Dermis microvascular lymphatic vessel endothelial cell (primary cell): ENCODE measurements at regions not wholly inside any gene's neighbourhood (a gene's known extent, or its start where the extent isn't known, plus 50 kb on each side); places are given as distances from the start of the nearest gene placed in this dataset.
"Not testable (repeated sequence)": the region's sequence is repeated elsewhere in the genome, so short reads cannot be mapped to it uniquely, and the experiment has no call there.

Experiments used
- DNase-seq, 2 donors: peaks; one replicate each; pipeline versions ENCODE4 v3.0.0 to v3.0.0-alpha.2; 2010; ENCODE audit warnings: low read depth in 2 of 2

GRCh38 chr5:118193194-118193905 lies 795.0 kb downstream of the DTWD2 start:
- no peak for DNase-seq

GRCh38 chr5:118185018-118185417 lies 803.3 kb downstream of the DTWD2 start:
- DNase-seq: no peak

GRCh38 chr5:118176146-118176545 lies 812.2 kb downstream of the DTWD2 start:
- DNase-seq: no peak

GRCh38 chr5:118174671-118175070 lies 813.7 kb downstream of the DTWD2 start:
- no peak for DNase-seq

- no peak for DNase-seq
Observed at GRCh38 chr5:118173340-118173739, 815.0 kb downstream of the DTWD2 start.

- DNase-seq: no peak
Observed at GRCh38 chr5:118165619-118166018, 822.7 kb downstream of the DTWD2 start.

- no peak for DNase-seq
Observed at GRCh38 chr5:118156181-118156580, 832.2 kb downstream of the DTWD2 start.

- DNase-seq: no peak
Observed at GRCh38 chr5:118146824-118147223, 841.5 kb downstream of the DTWD2 start.

GRCh38 chr5:118144540-118144939 lies 843.8 kb downstream of the DTWD2 start:
- no peak for DNase-seq

GRCh38 chr5:118139361-118139760 lies 849.0 kb downstream of the DTWD2 start:
- no peak for DNase-seq

- DNase-seq: no peak
Observed at GRCh38 chr5:118126159-118126558, 862.2 kb downstream of the DTWD2 start.

GRCh38 chr5:118125687-118126086 lies 862.7 kb downstream of the DTWD2 start:
- DNase-seq: no peak

GRCh38 chr5:118121258-118121657 lies 867.1 kb downstream of the DTWD2 start:
- DNase-seq: no peak

GRCh38 chr5:118115791-118116190 lies 872.6 kb downstream of the DTWD2 start:
- DNase-seq: no peak

- no peak for DNase-seq
Observed at GRCh38 chr5:118111956-118112355, 876.4 kb downstream of the DTWD2 start.

GRCh38 chr5:118107246-118107645 lies 881.1 kb downstream of the DTWD2 start:
- DNase-seq: not testable (repeated sequence)

GRCh38 chr5:118098716-118099115 lies 889.6 kb downstream of the DTWD2 start:
- DNase-seq: no peak

- no peak for DNase-seq
Observed at GRCh38 chr5:118095115-118095514, 893.2 kb downstream of the DTWD2 start.

GRCh38 chr5:118088448-118088847 lies 899.9 kb downstream of the DTWD2 start:
- no peak for DNase-seq

- no peak for DNase-seq
Observed at GRCh38 chr5:118076490-118076889, 911.9 kb downstream of the DTWD2 start.

GRCh38 chr5:118070041-118070440 lies 918.3 kb downstream of the DTWD2 start:
- DNase-seq: no peak

- DNase-seq: no peak
Observed at GRCh38 chr5:118069452-118069851, 918.9 kb downstream of the DTWD2 start.

- no peak for DNase-seq
Observed at GRCh38 chr5:118068886-118069285, 919.5 kb downstream of the DTWD2 start.

- DNase-seq: not testable (repeated sequence)
Observed at GRCh38 chr5:118063836-118064235, 924.5 kb downstream of the DTWD2 start.
